ENCODE measurements at regions not wholly inside any gene's neighbourhood (a gene's known extent, or its start where the extent isn't known, plus 50 kb on each side); places are given as distances from the start of the nearest gene placed in this dataset.

GRCh38 chr3:11718637-11719405, 75.1 kb upstream of the VGLL4 start:
- H2BK120ac ChIP-seq (ENCODE audit: low read depth, low read length): peak overlapping the region; percentile 27
- peak overlapping the region; percentile 61 to 85 for H3K18ac ChIP-seq (ENCODE audit: low read depth in 1 of 2, low read length in 2 of 2)
- peak overlapping the region in 1 of 2 experiments; percentile 42 for H2BK12ac ChIP-seq (ENCODE audit: low read length in 2 of 2)
- peak overlapping the region; percentile 81 to 86 for H3K4me3 ChIP-seq (ENCODE audit: insufficient read depth in 1 of 2, low read depth in 1 of 2, low read length in 2 of 2)
- H4K91ac ChIP-seq (ENCODE audit: low read length): peak overlapping the region; percentile 57
- H2BK15ac ChIP-seq (ENCODE audit: low read depth, poor library complexity, severe bottlenecking): peak overlapping the region; percentile 86
- H3K4ac ChIP-seq (ENCODE audit: low read depth in 1 of 2, low read length in 2 of 2): peak overlapping the region; percentile 13 to 93
- H3K79me1 ChIP-seq (replicated peaks; ENCODE audit: low read length, poor library complexity, severe bottlenecking): peaks cover 11% of the 10 kb centered on the region
- no peaks in the 10 kb centered on the region for H3K36me3 ChIP-seq (ENCODE audit: control insufficient read depth in 1 of 2, insufficient read depth in 2 of 2, low read depth in 1 of 2, low read length in 2 of 2)
- peak overlapping the region; percentile 35 for H2BK5ac ChIP-seq (ENCODE audit: low read depth, low read length, poor library complexity, severe bottlenecking)
- DNase-seq: peak; percentile 84
- no peak overlapping the region for H3K23ac ChIP-seq (ENCODE audit: low read length in 2 of 2)
- peak overlapping the region; percentile 66 for H2AFZ ChIP-seq (ENCODE audit: low read depth, low read length)
- WGBS: under 1% methylated on average over 27 of the region's 44 CpGs
- H3K14ac ChIP-seq (ENCODE audit: low read length in 2 of 2): peak overlapping the region in 1 of 2 experiments; percentile 99
- H3K4me2 ChIP-seq (ENCODE audit: low read length, poor library complexity, severe bottlenecking): peak overlapping the region; percentile 98
- no peaks in the 10 kb centered on the region for H3K9me3 ChIP-seq (ENCODE audit: control insufficient read depth, low read length)
- no peaks in the 10 kb centered on the region for H3K27me3 ChIP-seq (ENCODE audit: control insufficient read depth in 1 of 2, insufficient read depth in 1 of 2, low read length in 2 of 2)
- no peak overlapping the region for H2AK5ac ChIP-seq (ENCODE audit: low read length, severe bottlenecking)
- H3K9ac ChIP-seq (ENCODE audit: low read length): peak overlapping the region; percentile 91
- H4K8ac ChIP-seq (ENCODE audit: low read length): peak overlapping the region; percentile 84
- peaks cover 8% of the 10 kb centered on the region for H3K4me1 ChIP-seq (ENCODE audit: control insufficient read depth, insufficient read depth, low read depth, low read length)
- H3K27ac ChIP-seq (ENCODE audit: low read length, poor library complexity, severe bottlenecking): peak overlapping the region; percentile 93

GRCh38 chr3:11717768-11718636, 74.3 kb upstream of the VGLL4 start:
- peak overlapping the region; percentile 91 for H3K9ac ChIP-seq (ENCODE audit: low read length)
- H3K27ac ChIP-seq (ENCODE audit: low read length, poor library complexity, severe bottlenecking): peak overlapping the region; percentile 93
- peaks cover 15% of the 10 kb centered on the region for H3K79me1 ChIP-seq (replicated peaks; ENCODE audit: low read length, poor library complexity, severe bottlenecking)
- H2BK120ac ChIP-seq (ENCODE audit: low read depth, low read length): no peak overlapping the region
- no peak overlapping the region for H3K4ac ChIP-seq (ENCODE audit: low read depth in 1 of 2, low read length in 2 of 2)
- H2AK5ac ChIP-seq (ENCODE audit: low read length, severe bottlenecking): no peak overlapping the region
- H3K27me3 ChIP-seq (ENCODE audit: control insufficient read depth in 1 of 2, insufficient read depth in 1 of 2, low read length in 2 of 2): no peaks in the 10 kb centered on the region
- H4K91ac ChIP-seq (ENCODE audit: low read length): no peak overlapping the region
- no peak overlapping the region for H2BK5ac ChIP-seq (ENCODE audit: low read depth, low read length, poor library complexity, severe bottlenecking)
- no peak overlapping the region for H3K23ac ChIP-seq (ENCODE audit: low read length in 2 of 2)
- H3K4me1 ChIP-seq (ENCODE audit: control insufficient read depth, insufficient read depth, low read depth, low read length): peaks cover 9% of the 10 kb centered on the region
- WGBS: 3% methylated on average over 6 of the region's 9 CpGs
- no peak overlapping the region for H2BK15ac ChIP-seq (ENCODE audit: low read depth, poor library complexity, severe bottlenecking)
- H2BK12ac ChIP-seq (ENCODE audit: low read length in 2 of 2): no peak overlapping the region
- peak overlapping the region; percentile 98 for H3K4me2 ChIP-seq (ENCODE audit: low read length, poor library complexity, severe bottlenecking)
- H3K14ac ChIP-seq (ENCODE audit: low read length in 2 of 2): no peak overlapping the region
- no peaks in the 10 kb centered on the region for H3K36me3 ChIP-seq (ENCODE audit: control insufficient read depth in 1 of 2, insufficient read depth in 2 of 2, low read depth in 1 of 2, low read length in 2 of 2)
- peak overlapping the region in 1 of 2 experiments; percentile 38 for H3K18ac ChIP-seq (ENCODE audit: low read depth in 1 of 2, low read length in 2 of 2)
- H4K8ac ChIP-seq (ENCODE audit: low read length): no peak overlapping the region
- no peaks in the 10 kb centered on the region for H3K9me3 ChIP-seq (ENCODE audit: control insufficient read depth, low read length)
- peak; percentile 78 for DNase-seq
- no peak overlapping the region for H2AFZ ChIP-seq (ENCODE audit: low read depth, low read length)
- H3K4me3 ChIP-seq (ENCODE audit: insufficient read depth in 1 of 2, low read depth in 1 of 2, low read length in 2 of 2): peak overlapping the region in 1 of 2 experiments; percentile 86

- Histone ChIP-seq H4K91ac (ENCODE audit: low read length) (no peak overlapping the region), H3K9me3 (ENCODE audit: control insufficient read depth, low read length) (no peaks in the 10 kb centered on the region), H2BK15ac (ENCODE audit: low read depth, poor library complexity, severe bottlenecking) (no peak overlapping the region), H3K9ac (ENCODE audit: low read length) (peak overlapping the region; percentile 91), H3K4ac (ENCODE audit: low read depth in 1 of 2, low read length in 2 of 2) (no peak overlapping the region), H3K14ac (ENCODE audit: low read length in 2 of 2) (no peak overlapping the region), H3K4me3 (ENCODE audit: insufficient read depth in 1 of 2, low read depth in 1 of 2, low read length in 2 of 2) (peak overlapping the region in 1 of 2 experiments; percentile 86), H2BK5ac (ENCODE audit: low read depth, low read length, poor library complexity, severe bottlenecking) (no peak overlapping the region), H3K4me1 (ENCODE audit: control insufficient read depth, insufficient read depth, low read depth, low read length) (peaks cover 9% of the 10 kb centered on the region), H2BK12ac (ENCODE audit: low read length in 2 of 2) (no peak overlapping the region), H2AK5ac (ENCODE audit: low read length, severe bottlenecking) (no peak overlapping the region), H3K79me1 (replicated peaks; ENCODE audit: low read length, poor library complexity, severe bottlenecking) (peaks cover 19% of the 10 kb centered on the region), H3K4me2 (ENCODE audit: low read length, poor library complexity, severe bottlenecking) (no peak overlapping the region), H3K27ac (ENCODE audit: low read length, poor library complexity, severe bottlenecking) (peak overlapping the region; percentile 47), H2AFZ (ENCODE audit: low read depth, low read length) (no peak overlapping the region), H4K8ac (ENCODE audit: low read length) (no peak overlapping the region), H2BK120ac (ENCODE audit: low read depth, low read length) (no peak overlapping the region), H3K36me3 (ENCODE audit: control insufficient read depth in 1 of 2, insufficient read depth in 2 of 2, low read depth in 1 of 2, low read length in 2 of 2) (no peaks in the 10 kb centered on the region), H3K23ac (ENCODE audit: low read length in 2 of 2) (no peak overlapping the region), H3K18ac (ENCODE audit: low read depth in 1 of 2, low read length in 2 of 2) (no peak overlapping the region), H3K27me3 (ENCODE audit: control insufficient read depth in 1 of 2, insufficient read depth in 1 of 2, low read length in 2 of 2) (no peaks in the 10 kb centered on the region)
- WGBS: 22% methylated on average over 1 of the region's 6 CpGs
- peak; percentile 73 for DNase-seq
Observed at GRCh38 chr3:11717301-11717700, 73.6 kb upstream of the VGLL4 start.
